ENCODE measurements at regions not wholly inside any gene's neighbourhood (a gene's known extent, or its start where the extent isn't known, plus 50 kb on each side); places are given as distances from the start of the nearest gene placed in this dataset.

- no peak for DNase-seq
- H3K9me3 ChIP-seq: no peaks in the 10 kb centered on the region
- H3K27ac ChIP-seq: no peak overlapping the region
- WGBS, 4 donors: 81 to 89% (median 83%) methylated on average over 2 of the region's 2 CpGs
- intact Hi-C loops (cut with DNase I): no loop called here
- no peak overlapping the region for H3K4me3 ChIP-seq
- no peaks in the 10 kb centered on the region for H3K36me3 ChIP-seq
- ATAC-seq: no peak
- TF ChIP-seq CTCF (IDR thresholded peaks at IDR 0.05) (no peak), POLR2A (IDR thresholded peaks at IDR 0.05) (no peak)
- no peaks in the 10 kb centered on the region for H3K4me1 ChIP-seq
- H3K27me3 ChIP-seq: no peaks in the 10 kb centered on the region
These were observed 999.5 kb downstream of the PDHA2 start for GRCh38 chr4:96839441-96839840.

- intact Hi-C loops (cut with DNase I): no loop called here
- no peak for TF ChIP-seq CTCF (IDR thresholded peaks at IDR 0.05)
- TF ChIP-seq POLR2A (IDR thresholded peaks at IDR 0.05): no peak
- H3K4me1 ChIP-seq: no peaks in the 10 kb centered on the region
- DNase-seq: no peak
- H3K4me3 ChIP-seq: no peak overlapping the region
- H3K27me3 ChIP-seq: no peaks in the 10 kb centered on the region
- 75 to 79% (median 77%) methylated on average over 2 of the region's 2 CpGs for WGBS, 4 donors
- H3K9me3 ChIP-seq: no peaks in the 10 kb centered on the region
- no peak for ATAC-seq
- no peak overlapping the region for H3K27ac ChIP-seq
- H3K36me3 ChIP-seq: no peaks in the 10 kb centered on the region
These were observed 1001.9 kb downstream of the PDHA2 start for GRCh38 chr4:96841801-96842200.

- Histone ChIP-seq H3K4me1 (no peaks in the 10 kb centered on the region), H3K36me3 (no peaks in the 10 kb centered on the region), H3K4me3 (no peak overlapping the region), H3K27ac (no peak overlapping the region), H3K27me3 (no peaks in the 10 kb centered on the region), H3K9me3 (no peaks in the 10 kb centered on the region)
- no peak for ATAC-seq
- no peak for DNase-seq
- TF ChIP-seq CTCF (IDR thresholded peaks at IDR 0.05) (no peak), POLR2A (IDR thresholded peaks at IDR 0.05) (no peak)
- intact Hi-C loops (cut with DNase I): no loop called here
- WGBS, 4 donors: 63 to 81% (median 75%) methylated on average over 1 of the region's 1 CpG
These were observed 1005.1 kb downstream of the PDHA2 start for GRCh38 chr4:96844858-96845490.

GRCh38 chr4:96845819-96846218, 1005.9 kb downstream of the PDHA2 start:
- ATAC-seq: no peak
- 67 to 81% (median 69%) methylated on average over 2 of the region's 2 CpGs for WGBS, 4 donors
- intact Hi-C loops (cut with DNase I): no loop called here
- Histone ChIP-seq H3K4me1 (no peaks in the 10 kb centered on the region), H3K36me3 (no peaks in the 10 kb centered on the region), H3K27me3 (no peaks in the 10 kb centered on the region), H3K9me3 (no peaks in the 10 kb centered on the region), H3K4me3 (no peak overlapping the region), H3K27ac (no peak overlapping the region)
- no peak for DNase-seq
- TF ChIP-seq CTCF (IDR thresholded peaks at IDR 0.05): no peak
- no peak for TF ChIP-seq POLR2A (IDR thresholded peaks at IDR 0.05)
